ENCODE measurements at regions not wholly inside any gene's neighbourhood (a gene's known extent, or its start where the extent isn't known, plus 50 kb on each side); places are given as distances from the start of the nearest gene placed in this dataset.
A peak's percentile ranks its signal among the peaks of the same experiment; 100 is the strongest.

DNA sequence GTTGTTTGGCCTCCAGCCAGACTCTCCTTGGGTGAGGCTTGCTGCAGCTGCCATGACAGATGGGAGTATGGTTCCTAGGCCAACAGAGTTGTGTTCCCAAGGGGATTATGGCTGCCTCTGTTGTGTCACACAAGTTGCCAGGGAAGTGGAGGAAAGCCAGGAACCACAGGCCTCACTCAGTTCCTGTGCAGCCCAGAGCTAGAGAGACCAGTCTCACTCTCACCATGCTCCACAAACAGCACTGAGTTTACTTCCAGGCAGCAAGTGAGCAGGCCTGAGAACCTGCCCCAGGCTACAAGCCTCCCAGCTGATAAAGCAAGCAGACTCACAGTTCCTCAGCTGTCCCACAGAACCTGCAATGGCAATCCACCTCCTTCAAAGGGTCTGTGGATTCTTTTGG lies 273.6 kb upstream of the TAS2R1 start:
- DNase-seq, result peak; percentile 73

DNA sequence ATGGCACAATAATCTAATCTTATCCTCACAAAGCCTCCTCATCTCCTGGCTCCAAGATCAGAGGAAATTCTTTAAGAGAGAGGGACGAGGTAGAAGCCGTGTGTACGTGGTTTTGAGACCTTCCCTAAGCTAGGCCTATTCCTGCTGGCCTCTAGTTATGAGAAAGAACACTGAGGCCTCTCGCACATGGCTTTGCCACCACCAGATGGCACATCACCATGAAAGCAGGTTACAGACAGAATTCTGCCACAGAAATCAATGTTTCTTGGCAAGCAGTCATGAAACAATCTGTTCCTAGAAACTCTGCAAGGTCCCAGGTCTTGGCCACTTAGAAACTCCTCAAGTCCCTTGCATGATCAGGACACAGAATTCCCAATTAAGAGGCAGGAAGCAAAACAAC lies 268.2 kb upstream of the TAS2R1 start:
- DNase-seq, result peak; percentile 5

DNA sequence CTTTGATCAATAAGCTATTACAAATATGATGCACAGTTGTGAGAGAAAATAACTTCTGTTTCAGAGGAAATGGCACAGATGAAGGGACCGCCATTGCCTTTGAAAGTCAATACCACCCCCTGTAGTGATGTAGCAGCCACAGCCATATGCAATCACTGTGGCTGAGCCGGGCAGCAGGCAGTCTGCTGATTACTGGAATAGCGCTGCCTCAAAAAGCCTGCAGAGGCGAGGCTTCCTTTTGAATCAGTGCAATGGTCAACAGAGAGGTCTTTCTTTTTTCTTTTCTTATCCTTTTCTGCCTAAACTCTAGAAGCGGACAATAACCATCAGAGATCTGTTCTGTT lies 265.1 kb upstream of the TAS2R1 start:
- DNase-seq, result no peak

DNA sequence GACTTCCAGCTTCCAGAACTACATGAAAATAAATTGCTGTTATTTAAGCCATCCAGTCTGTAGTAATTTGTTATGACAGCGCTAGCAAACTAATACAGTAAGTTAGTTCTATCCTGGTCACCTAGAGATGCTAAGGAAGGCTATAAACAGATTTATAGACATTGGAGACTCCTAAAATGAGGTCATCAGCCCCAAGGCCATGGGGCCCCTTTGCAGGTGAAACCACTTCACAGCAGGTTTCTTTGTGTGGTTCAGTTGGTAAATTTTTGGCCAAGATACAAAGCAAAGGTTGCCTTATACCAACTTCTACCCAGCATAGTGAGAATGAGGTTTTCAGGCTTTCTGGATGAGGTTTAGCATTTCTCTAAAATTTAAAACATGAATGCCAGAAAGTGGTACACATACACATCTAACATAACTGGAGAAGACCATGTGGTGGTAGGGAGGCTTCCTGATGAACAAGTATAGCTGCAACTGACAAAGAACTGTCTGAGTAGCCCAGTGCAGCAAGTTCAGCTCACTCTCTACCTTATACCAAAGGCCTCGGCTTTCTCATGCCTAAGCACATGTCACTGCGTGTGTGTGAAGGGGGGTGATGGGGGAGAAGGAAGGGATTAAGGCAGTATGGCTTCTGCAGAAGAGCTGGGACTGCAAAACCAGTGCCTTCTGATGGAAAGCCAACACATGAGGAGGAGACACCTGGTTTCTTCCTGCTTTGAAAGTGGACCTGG lies 264.6 kb upstream of the TAS2R1 start:
- no peak for DNase-seq

DNA sequence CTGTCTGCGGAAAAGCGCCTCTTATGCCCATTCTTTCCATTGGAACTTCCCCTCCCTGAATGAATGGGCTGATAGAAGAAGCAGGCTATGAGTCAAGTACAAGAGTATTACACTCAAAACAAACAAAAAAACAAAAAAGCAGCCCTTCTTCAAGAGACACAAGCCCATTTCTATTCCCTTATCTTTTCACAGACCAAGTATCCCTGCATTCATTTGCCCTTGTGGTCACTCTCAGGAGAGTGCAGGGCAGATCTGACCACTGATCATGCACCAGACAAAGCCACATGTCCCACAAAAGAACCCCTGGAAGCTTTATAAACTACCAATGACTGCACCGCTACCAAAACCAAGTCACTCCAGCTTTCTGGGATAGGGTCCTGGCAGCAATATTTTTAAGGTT lies 262.5 kb upstream of the TAS2R1 start:
- no peak for DNase-seq

DNA sequence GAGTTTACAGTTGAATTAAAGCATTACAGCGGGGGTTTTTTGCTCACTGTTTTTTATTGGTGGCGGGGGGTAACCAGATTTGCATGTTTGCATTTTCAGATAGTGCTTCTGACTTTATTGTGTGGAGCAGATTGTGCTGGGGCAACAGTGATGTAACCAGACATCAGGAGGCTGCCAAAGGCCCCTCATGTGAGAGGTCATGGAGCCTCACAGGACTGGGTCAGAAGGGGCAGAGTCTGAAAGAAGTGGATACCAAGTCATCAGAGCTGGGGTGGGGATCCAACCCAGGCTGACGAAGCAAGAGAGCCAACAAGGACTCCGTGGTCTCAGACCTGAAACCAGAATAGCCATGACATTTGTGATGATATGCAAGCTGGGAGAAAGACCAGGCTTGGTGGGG lies 259.4 kb upstream of the TAS2R1 start:
- DNase-seq, result no peak

DNA sequence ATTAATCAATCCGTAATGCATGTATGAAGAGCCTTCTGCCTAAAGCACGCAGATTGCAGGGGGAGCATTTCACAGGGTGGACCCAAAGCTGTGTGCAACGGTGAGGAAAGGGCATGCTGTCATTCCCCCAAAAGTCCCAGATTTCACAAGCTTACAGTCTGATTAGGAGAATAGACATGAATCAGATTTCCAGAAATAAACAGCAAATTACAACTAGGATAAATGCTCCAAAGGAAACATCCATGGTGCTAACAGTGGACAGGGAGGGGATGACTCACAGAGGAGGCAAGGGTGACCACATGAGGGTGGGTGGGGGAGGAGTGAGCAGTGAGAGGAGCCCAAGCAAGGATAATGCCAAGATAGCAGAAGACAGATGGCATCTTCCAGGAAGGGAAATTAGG lies 258.4 kb upstream of the TAS2R1 start:
- DNase-seq, result no peak

DNA sequence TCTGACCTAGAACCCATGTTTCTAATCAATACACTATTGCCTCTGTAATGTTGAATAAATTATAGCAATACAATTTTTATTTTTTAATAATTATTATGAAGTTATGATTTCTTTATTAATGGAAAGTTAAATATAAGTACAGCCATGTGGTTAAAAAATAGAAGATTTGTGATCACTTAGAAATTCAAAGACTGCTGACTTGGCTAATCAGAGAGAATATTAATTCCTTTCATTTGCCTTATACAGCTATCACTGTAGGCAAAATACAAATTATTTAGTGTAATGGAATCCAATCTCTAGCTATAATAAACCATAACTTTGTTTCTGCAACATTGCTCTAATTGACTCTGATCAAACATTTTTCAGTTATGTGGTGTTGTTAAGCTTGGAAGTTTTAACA lies 255.0 kb upstream of the TAS2R1 start:
- no peak for DNase-seq

DNA sequence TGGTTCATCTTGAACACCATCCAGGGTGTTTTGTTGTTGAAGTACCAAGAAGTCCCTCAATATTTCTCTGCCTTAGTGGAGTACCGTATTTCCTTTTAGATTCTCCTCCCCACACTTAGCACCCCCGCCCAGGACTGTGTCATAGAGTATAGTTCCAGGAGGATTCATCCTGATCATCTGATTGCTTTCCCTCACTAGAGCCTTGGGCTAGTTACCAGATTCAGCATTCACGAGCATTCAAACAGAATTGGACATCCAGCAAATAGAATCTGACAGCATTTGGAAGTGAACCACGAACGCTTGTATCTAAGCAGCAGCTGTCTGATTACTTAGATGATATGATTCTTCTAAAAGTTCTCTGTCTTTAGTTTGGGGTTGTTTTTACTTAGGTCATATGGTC lies 248.1 kb upstream of the TAS2R1 start:
- no peak for DNase-seq

DNA sequence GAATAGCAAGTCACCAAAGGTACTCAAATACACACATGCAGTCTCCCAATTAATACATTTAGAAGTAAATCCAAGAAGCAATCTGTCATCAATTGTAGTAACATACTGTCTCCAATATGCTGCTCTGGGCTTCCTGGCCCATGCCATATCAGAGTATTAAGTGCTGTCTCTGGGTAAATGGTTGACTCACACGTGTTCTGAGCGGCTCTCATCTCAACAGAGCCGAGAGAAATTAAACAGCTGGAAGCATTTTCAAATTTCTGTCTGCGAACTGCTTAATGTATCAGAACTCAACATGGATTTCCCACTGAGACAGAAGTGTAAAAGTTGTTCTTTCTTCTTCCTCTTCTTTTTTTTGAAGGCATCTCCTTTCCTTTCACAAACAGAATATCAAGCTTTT lies 247.3 kb upstream of the TAS2R1 start:
- no peak for DNase-seq

DNA sequence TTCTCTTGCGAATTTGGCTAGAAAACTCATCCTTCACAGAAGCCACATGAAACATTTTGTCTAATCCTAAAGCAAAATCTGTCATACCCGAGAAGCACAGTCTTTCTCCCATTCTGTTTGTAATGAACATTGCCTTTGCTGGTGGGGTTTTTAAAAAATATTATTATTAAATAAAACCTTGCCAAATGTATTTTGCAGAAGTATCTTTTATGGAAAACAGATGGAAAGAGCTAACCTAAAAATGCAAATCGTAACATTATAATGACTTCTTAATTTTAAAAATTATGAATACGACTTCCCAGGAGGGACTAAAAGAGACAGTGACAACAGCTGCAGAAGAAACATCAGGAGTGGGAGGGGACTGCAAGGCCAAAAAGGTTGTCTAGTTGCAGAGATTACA lies 246.3 kb upstream of the TAS2R1 start:
- no peak for DNase-seq

DNA sequence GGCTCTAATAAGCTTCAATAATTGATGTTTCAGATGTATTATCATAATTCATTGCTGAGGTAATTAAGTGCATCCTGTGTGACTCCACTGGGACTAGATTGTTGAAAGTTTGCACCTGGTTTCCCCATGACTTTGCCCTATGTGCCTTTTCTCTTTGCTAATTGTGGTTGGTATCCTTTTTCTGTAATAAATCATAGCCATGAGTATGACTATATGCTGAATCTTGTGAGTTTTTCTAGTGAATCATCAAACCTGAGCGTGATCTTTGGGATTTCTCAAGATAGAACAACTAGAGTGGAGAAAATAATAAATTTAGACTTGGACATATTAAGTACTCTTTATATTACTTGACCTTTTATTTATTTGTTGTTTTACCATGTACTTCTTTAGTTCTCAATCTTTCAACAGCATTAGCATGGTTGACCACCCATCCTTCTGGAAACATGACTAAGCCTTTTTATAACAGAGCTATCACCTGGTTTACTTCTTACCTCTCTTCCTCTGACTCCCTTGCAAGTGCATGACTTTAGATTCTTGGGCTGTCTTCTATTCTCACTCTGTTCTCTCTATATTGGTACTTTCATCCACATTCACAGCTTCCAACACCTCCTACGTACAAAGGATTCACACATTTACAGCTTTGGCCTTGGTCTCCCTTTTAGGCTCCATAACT lies 239.6 kb upstream of the TAS2R1 start:
- no peak for DNase-seq

DNA sequence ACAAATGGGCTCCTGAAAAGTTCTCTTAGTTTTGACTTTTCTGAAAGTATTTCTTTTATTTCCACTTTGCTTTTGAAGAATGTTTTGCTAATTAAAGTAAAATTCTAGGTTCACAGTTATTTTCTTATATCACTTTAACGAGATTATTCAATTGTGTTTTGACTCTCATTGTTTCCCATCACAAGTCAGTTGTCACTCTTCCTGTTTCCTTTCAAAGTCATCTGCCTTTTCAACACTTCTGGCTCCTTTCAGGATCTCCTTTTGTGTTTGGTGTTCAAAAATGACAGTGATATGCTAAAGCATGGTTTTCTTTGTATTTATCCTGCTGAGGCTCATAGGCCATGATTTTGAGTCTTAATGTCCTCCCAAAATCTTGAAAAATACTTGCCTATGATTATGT lies 235.4 kb upstream of the TAS2R1 start:
- DNase-seq, result no peak

DNA sequence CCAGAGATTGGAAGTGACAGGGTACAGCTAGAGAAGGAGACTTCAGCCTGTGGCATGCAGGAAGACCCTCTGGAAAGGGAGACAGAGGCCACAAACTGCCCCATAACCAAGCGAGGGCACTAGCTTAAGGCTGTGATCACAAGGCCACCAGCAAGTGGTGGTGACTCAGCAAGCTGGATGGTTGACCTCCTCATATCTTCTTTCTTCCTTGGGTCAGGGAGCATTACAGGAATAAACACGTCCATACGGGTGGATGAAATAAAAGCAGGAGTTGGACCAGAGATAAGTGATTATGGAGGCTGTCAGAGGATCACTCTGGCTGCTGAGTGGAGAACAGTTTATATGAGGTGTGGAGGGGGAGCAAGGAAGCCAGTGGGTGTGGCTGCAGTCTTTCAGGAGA lies 234.6 kb upstream of the TAS2R1 start:
- no peak for DNase-seq

DNA sequence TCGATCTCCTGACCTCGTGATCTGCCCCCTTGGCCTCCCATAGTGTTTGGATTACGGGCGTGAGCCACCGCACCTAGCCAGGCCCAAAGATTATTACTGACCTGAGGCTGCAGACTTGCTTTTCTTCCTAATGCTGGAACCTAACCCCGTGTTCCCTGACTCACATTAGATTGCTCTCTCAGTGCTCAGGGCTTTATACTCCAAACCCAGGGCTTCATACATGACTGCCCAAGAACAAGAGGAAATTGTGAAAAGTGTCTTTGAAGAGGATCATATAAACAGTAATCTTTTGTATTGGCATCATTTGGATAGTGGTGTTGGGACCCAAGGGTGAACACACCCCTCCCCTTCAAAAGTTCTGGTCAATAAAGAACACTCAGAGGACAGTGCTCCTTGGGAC lies 233.3 kb upstream of the TAS2R1 start:
- no peak for DNase-seq

DNA sequence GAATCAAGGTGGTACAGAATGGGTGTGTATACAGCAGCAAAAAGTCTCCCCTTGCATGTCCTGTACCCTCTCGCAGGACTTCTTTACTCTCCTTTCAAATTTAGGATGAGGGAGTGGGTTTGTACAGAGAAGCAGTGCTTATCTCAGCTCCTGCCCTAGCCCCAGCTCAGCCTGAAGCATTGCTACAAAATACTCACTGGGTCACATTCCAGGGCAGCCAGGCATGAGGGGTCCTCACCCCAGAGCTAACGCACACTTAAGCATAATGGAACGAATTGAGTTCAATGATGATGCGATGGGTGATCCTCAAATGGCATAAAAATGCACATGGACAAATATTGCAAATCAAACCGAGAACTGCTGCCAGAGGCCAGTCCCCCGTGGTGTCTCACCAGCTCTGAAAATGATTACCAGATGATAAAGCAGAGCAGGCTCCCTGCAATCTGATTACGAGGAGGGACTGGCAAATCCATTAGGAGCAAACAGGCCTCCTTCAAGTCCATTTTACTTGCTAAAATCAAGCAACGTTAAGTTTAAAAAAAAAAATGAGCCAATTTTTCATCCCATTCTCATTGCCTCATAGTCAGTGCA lies 231.6 kb upstream of the TAS2R1 start:
- DNase-seq, result no peak

DNA sequence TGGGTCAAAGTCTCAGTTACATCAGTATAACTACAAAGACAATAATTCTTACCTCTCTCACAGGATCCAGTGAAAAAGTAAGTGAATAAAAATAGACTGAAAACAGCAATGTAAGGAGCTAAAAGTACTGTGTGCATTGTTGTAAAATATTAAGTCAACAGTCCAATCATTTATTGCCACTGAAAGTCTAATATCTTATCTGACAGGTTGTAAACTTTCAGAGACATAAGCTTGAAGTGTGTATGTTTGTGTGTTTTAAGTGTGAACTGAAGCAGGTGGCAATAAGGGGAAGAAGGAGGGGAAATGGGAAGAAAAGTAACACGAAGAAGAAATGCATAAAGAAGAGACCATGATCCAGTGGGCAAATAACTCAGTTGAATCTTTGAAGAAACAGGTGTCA lies 229.7 kb upstream of the TAS2R1 start:
- DNase-seq, result no peak

DNA sequence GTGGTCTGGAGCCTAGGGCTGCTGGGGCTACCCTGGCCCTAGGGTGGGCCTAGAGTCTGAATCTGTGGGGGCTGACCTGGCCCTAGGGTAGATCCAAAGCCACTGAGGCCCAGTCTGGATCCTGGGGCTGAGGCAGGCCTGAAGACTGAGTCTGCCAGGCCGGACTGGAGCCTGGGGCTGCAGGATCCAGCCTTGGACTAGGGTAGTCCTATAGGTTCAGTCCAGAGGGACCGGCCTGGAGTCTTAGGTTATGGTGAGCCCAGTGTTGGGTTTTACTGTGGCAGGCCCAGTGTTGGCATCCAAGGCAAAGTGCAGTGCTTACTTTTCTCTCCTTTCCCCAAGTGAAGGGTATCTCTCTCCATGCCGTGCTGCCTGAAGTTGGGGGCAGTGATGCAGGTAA lies 227.9 kb upstream of the TAS2R1 start:
- DNase-seq, result no peak

DNA sequence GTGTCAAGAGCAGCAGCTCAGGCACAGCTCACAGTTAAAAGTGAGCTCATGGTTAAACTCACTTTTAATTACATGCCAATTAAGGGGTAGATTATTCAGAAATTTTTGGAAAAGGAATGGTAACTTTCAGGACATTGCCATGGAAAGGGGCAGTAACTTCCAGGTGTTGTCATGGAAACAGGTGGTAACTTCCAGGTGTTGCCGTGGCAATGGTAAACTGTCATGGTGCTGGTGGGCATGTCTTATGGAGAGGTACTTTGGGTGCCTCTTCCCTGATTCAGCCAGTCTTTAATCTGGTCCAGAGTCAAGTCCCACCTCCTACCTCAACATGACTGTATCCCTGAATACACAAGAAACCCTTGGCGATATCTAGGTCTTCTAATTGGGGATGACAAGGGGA lies 223.2 kb upstream of the TAS2R1 start:
- no peak for DNase-seq

DNA sequence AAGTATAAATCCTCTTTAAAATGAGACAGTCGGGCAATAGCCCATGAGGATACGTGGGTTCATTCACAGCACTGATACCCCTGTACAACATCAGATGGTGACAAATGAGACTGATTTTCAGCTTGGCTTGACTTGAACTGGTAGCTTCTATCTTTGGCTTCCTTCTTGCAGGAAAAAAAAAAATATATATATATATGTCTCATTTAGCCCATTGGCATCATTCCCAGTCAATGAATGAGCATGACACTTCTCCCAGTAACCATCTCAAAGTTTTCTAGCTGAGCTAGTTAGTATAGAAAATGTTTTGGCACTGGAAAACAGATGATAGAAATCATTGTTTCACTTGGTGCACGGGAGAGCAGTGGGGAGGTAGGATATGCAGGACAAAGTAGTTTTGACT lies 222.5 kb upstream of the TAS2R1 start:
- DNase-seq, result no peak

DNA sequence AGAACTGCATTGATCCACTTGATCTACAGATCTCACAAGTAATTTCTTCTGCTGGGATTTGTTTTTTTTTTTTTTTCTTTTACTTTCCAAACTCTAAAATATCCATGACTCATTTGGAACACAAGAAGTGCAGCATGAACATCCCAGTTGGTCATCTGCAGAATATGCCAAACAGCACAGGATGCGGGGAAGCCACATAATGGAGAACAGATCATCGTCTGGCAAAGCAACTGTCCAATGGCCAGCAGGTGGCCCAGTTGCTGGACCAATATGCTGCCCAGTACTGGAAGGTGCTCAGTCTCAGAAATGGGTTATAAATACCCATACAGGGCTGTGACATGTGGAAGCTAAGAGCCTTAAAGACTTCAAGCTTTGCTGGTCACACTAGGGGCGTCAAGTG lies 221.3 kb upstream of the TAS2R1 start:
- DNase-seq, result no peak

DNA sequence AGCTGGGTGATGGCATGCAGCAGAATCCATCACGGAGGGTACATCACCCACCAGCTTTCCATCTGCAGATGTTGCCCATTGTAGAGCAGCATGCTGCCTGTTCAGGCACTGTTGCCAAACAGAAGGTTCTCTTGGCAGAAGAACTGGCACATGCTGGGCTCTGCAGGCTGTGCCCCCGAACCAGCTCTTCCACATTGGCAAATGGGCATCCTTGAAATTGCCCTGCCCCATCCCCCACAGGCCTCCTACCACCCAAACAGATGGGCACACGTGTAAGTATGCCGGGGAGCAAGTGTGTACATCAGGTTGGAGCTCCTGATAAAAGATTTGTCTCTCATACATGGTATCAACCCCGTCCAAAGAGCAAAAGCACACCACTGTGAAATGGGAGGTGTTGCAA lies 220.3 kb upstream of the TAS2R1 start:
- no peak for DNase-seq

DNA sequence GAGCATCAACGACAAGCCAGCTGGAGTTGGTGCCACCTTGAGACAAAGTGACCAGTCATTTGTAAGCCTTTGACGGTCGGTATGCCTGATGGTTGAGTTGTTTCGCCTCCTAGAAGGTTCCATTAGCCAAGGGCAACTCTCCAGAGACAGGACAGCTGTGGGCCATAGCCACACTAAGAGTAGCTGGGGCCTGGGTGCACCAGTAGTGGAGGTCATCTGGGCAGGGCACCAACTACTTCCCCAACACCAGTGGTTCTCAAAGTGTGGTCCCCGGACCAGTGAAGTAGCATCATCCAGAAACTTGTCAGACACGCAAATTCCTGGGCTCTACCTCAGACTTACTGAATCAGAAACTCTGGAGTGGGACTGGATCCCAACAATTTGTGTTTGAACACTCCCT lies 217.5 kb upstream of the TAS2R1 start:
- DNase-seq, result no peak

DNA sequence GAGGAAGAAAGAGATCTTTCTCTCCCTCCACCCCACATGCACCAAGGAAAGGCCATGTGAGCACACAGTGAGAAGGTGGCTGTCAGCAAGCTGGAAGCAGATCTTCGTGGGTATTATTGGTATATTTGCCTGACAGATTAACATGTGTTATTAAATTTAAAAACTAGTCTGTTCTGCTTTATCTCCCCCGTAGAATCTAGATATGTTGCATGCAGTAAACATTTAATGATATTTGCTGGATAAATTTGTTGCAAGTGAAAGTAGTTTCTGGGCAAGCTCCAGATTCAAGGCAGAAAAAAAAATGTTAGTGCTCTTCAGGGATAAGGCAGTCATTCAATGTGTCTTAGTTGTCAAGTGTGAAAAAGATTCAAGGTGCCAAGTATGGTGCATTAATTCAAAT lies 215.0 kb upstream of the TAS2R1 start:
- no peak for DNase-seq
